ENCODE measurements at regions not wholly inside any gene's neighbourhood (a gene's known extent, or its start where the extent isn't known, plus 50 kb on each side); places are given as distances from the start of the nearest gene placed in this dataset.

DNA sequence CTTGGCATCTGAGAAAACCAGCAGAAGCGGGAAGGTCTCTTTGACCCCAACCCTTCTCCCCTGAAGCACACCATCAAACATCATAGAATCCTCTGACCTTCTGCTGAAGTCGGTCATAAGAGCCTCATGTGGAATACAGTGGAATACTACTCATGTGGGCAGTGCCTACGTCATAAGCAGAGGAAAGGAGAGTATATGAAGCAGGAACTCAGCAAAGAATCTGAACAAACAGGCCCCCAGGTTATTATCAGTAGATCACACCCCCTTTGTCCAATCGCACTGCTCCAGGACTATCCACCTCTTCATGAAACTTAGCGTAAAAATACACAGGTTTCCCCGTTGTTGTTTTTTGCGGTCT is 394.1 kb upstream of the PROK2 start:
- Histone ChIP-seq H3K4me2 (ENCODE audit: insufficient read depth, insufficient read length, low read length) (no peak overlapping the region), H3K79me1 (ENCODE audit: insufficient read depth, low read depth, low read length, poor library complexity, severe bottlenecking) (no peaks in the 10 kb centered on the region), H3K9me3 (ENCODE audit: control insufficient read depth, low read depth, low read length) (no peaks in the 10 kb centered on the region), H2AFZ (ENCODE audit: low read length) (no peak overlapping the region), H2BK120ac (ENCODE audit: low read depth, low read length, poor library complexity, severe bottlenecking) (no peak overlapping the region), H4K5ac (ENCODE audit: insufficient read length, low read depth, low read length) (no peak overlapping the region), H3T11ph (ENCODE audit: low read length) (no peak overlapping the region), H2BK5ac (ENCODE audit: insufficient read length, low read length) (no peak overlapping the region), H3K9ac (ENCODE audit: extremely low read depth, insufficient read length, low read length) (no peak overlapping the region), H2BK15ac (ENCODE audit: low read depth, low read length) (no peak overlapping the region), H2BK20ac (ENCODE audit: low read depth, low read length, poor library complexity, severe bottlenecking) (no peak overlapping the region), H3K4me1 (ENCODE audit: insufficient read depth, low read length) (no peaks in the 10 kb centered on the region), H3K56ac (ENCODE audit: insufficient read length, low read depth, low read length) (no peak overlapping the region), H3K27ac (ENCODE audit: insufficient read length, low read depth, low read length) (no peak overlapping the region), H3K79me2 (ENCODE audit: insufficient read depth, low read length) (no peaks in the 10 kb centered on the region), H4K91ac (ENCODE audit: insufficient read length, low read depth, low read length) (no peak overlapping the region), H3K27me3 (ENCODE audit: insufficient read depth, low read length) (no peaks in the 10 kb centered on the region), H2BK12ac (ENCODE audit: insufficient read length, low read depth, low read length) (no peak overlapping the region), H4K8ac (replicated peaks; ENCODE audit: insufficient read length, low read depth, low read length) (no peak overlapping the region), H3K23ac (ENCODE audit: insufficient read length, low read depth, low read length) (no peak overlapping the region), H2AK5ac (ENCODE audit: insufficient read length, low read length) (no peak overlapping the region), H3K14ac (ENCODE audit: insufficient read depth, low read length) (no peak overlapping the region), H3K18ac (ENCODE audit: insufficient read length, low read depth, low read length) (no peak overlapping the region), H3K4ac (ENCODE audit: low read depth, low read length) (no peak overlapping the region), H4K20me1 (ENCODE audit: control insufficient read depth, insufficient read depth, insufficient read length) (no peaks in the 10 kb centered on the region), H3K23me2 (ENCODE audit: insufficient read length, low read depth, low read length, poor library complexity, severe bottlenecking) (no peaks in the 10 kb centered on the region)
- TF ChIP-seq, protein P1, sequence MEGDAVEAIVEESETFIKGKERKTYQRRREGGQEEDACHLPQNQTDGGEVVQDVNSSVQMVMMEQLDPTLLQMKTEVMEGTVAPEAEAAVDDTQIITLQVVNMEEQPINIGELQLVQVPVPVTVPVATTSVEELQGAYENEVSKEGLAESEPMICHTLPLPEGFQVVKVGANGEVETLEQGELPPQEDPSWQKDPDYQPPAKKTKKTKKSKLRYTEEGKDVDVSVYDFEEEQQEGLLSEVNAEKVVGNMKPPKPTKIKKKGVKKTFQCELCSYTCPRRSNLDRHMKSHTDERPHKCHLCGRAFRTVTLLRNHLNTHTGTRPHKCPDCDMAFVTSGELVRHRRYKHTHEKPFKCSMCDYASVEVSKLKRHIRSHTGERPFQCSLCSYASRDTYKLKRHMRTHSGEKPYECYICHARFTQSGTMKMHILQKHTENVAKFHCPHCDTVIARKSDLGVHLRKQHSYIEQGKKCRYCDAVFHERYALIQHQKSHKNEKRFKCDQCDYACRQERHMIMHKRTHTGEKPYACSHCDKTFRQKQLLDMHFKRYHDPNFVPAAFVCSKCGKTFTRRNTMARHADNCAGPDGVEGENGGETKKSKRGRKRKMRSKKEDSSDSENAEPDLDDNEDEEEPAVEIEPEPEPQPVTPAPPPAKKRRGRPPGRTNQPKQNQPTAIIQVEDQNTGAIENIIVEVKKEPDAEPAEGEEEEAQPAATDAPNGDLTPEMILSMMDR (conservative IDR thresholded peaks at IDR 0.05) = no peak
- H3K36me3 Mint-ChIP-seq (ENCODE audit: insufficient read depth in 1 of 3, low read depth in 3 of 3) = no peaks in the 10 kb centered on the region
- no peak overlapping the region for H3K4me3 Mint-ChIP-seq
- no CpG with 5 or more reads among the region's 7 CpGs for WGBS (ENCODE audit: extremely low coverage, insufficient read length, low lambda C conversion rate)
- no peak for DNase-seq
- H3K27ac Mint-ChIP-seq = no peak overlapping the region
- H3K4me1 Mint-ChIP-seq = peaks cover 5 to 7% of the 10 kb centered on the region in 2 experiments
- peaks cover 14% of the 10 kb centered on the region for H3K27me3 Mint-ChIP-seq (ENCODE audit: low read depth)
- peaks cover 0 to 3% of the 10 kb centered on the region in 2 experiments; a peak in 2 of 5 replicates for H3K9me3 Mint-ChIP-seq

Data from H9 (cell line).